ENCODE measurements at regions not wholly inside any gene's neighbourhood (a gene's known extent, or its start where the extent isn't known, plus 50 kb on each side); places are given as distances from the start of the nearest gene placed in this dataset.

- H4K20me1 ChIP-seq (ENCODE audit: control insufficient read depth, extremely low read depth, insufficient read depth, low read length), result no peaks in the 10 kb centered on the region
- H3K36me3 ChIP-seq (ENCODE audit: control insufficient read depth, insufficient read depth, low read length), result no peaks in the 10 kb centered on the region
- no peak overlapping the region for H3K4me3 ChIP-seq (replicated peaks in 1 of 4; ENCODE audit: control extremely low read depth in 1 of 4, insufficient read depth in 1 of 4, low read depth in 3 of 4, low read length in 4 of 4)
- H3K27ac ChIP-seq (ENCODE audit: insufficient read depth, low read length), result no peak overlapping the region
- H3K27me3 ChIP-seq (ENCODE audit: control insufficient read depth, insufficient read depth, low read length), result no peaks in the 10 kb centered on the region
- H3K79me2 ChIP-seq (ENCODE audit: control insufficient read depth, insufficient read depth, low read length), result no peaks in the 10 kb centered on the region
- no peaks in the 10 kb centered on the region for H3K4me1 ChIP-seq (ENCODE audit: control insufficient read depth, extremely low read depth, insufficient read depth, low read length)
- H2AFZ ChIP-seq (ENCODE audit: low read length), result no peak overlapping the region
- no peaks in the 10 kb centered on the region for H3K9me3 ChIP-seq (ENCODE audit: control insufficient read depth, insufficient read depth, low read depth, low read length)
- H3K9ac ChIP-seq (ENCODE audit: insufficient read depth, low read length), result no peak overlapping the region
- no peak for DNase-seq (ENCODE audit: low read depth in 2 of 2)
- TF ChIP-seq EZH2 (IDR thresholded peaks at IDR 0.05; ENCODE audit: low read length, missing control alignments) (no peak), CTCF (conservative IDR thresholded peaks at IDR 0.05 in 1 of 2, IDR thresholded peaks at IDR 0.05 in 1 of 2; ENCODE audit: low read depth in 1 of 2, low read length in 2 of 2) (no peak)
- no peak overlapping the region for H3K4me2 ChIP-seq (ENCODE audit: extremely low read depth, insufficient read depth, low read length)
Observed at GRCh38 chr6:63460971-63461370, 111.3 kb upstream of the LOC128125822 start.

GRCh38 chr6:63464060-63464459 lies 108.2 kb upstream of the LOC128125822 start:
- Histone ChIP-seq H3K27me3 (ENCODE audit: control insufficient read depth, insufficient read depth, low read length) (no peaks in the 10 kb centered on the region), H3K9me3 (ENCODE audit: control insufficient read depth, insufficient read depth, low read depth, low read length) (no peaks in the 10 kb centered on the region), H3K79me2 (ENCODE audit: control insufficient read depth, insufficient read depth, low read length) (no peaks in the 10 kb centered on the region), H3K4me2 (ENCODE audit: extremely low read depth, insufficient read depth, low read length) (no peak overlapping the region), H3K9ac (ENCODE audit: insufficient read depth, low read length) (no peak overlapping the region), H2AFZ (ENCODE audit: low read length) (no peak overlapping the region), H3K4me3 (replicated peaks in 1 of 4; ENCODE audit: control extremely low read depth in 1 of 4, insufficient read depth in 1 of 4, low read depth in 3 of 4, low read length in 4 of 4) (no peak overlapping the region), H3K36me3 (ENCODE audit: control insufficient read depth, insufficient read depth, low read length) (no peaks in the 10 kb centered on the region), H3K4me1 (ENCODE audit: control insufficient read depth, extremely low read depth, insufficient read depth, low read length) (no peaks in the 10 kb centered on the region), H3K27ac (ENCODE audit: insufficient read depth, low read length) (no peak overlapping the region), H4K20me1 (ENCODE audit: control insufficient read depth, extremely low read depth, insufficient read depth, low read length) (no peaks in the 10 kb centered on the region)
- DNase-seq (ENCODE audit: low read depth in 2 of 2), result no peak
- no peak for TF ChIP-seq EZH2 (IDR thresholded peaks at IDR 0.05; ENCODE audit: low read length, missing control alignments)
- TF ChIP-seq CTCF (conservative IDR thresholded peaks at IDR 0.05 in 1 of 2, IDR thresholded peaks at IDR 0.05 in 1 of 2; ENCODE audit: low read depth in 1 of 2, low read length in 2 of 2), result no peak

- no peak for TF ChIP-seq CTCF (conservative IDR thresholded peaks at IDR 0.05 in 1 of 2, IDR thresholded peaks at IDR 0.05 in 1 of 2; ENCODE audit: low read depth in 1 of 2, low read length in 2 of 2)
- no peak for TF ChIP-seq EZH2 (IDR thresholded peaks at IDR 0.05; ENCODE audit: low read length, missing control alignments)
- Histone ChIP-seq H3K27ac (ENCODE audit: insufficient read depth, low read length) (no peak overlapping the region), H2AFZ (ENCODE audit: low read length) (no peak overlapping the region), H3K9ac (ENCODE audit: insufficient read depth, low read length) (no peak overlapping the region), H3K9me3 (ENCODE audit: control insufficient read depth, insufficient read depth, low read depth, low read length) (no peaks in the 10 kb centered on the region), H3K4me3 (replicated peaks in 1 of 4; ENCODE audit: control extremely low read depth in 1 of 4, insufficient read depth in 1 of 4, low read depth in 3 of 4, low read length in 4 of 4) (no peak overlapping the region), H3K79me2 (ENCODE audit: control insufficient read depth, insufficient read depth, low read length) (no peaks in the 10 kb centered on the region), H3K4me1 (ENCODE audit: control insufficient read depth, extremely low read depth, insufficient read depth, low read length) (no peaks in the 10 kb centered on the region), H3K36me3 (ENCODE audit: control insufficient read depth, insufficient read depth, low read length) (no peaks in the 10 kb centered on the region), H3K4me2 (ENCODE audit: extremely low read depth, insufficient read depth, low read length) (no peak overlapping the region), H3K27me3 (ENCODE audit: control insufficient read depth, insufficient read depth, low read length) (no peaks in the 10 kb centered on the region), H4K20me1 (ENCODE audit: control insufficient read depth, extremely low read depth, insufficient read depth, low read length) (no peaks in the 10 kb centered on the region)
- DNase-seq (ENCODE audit: low read depth in 2 of 2), result no peak
Observed at GRCh38 chr6:63465750-63466149, 106.5 kb upstream of the LOC128125822 start.
